ENCODE measurements at regions not wholly inside any gene's neighbourhood (a gene's known extent, or its start where the extent isn't known, plus 50 kb on each side); places are given as distances from the start of the nearest gene placed in this dataset.

DNA sequence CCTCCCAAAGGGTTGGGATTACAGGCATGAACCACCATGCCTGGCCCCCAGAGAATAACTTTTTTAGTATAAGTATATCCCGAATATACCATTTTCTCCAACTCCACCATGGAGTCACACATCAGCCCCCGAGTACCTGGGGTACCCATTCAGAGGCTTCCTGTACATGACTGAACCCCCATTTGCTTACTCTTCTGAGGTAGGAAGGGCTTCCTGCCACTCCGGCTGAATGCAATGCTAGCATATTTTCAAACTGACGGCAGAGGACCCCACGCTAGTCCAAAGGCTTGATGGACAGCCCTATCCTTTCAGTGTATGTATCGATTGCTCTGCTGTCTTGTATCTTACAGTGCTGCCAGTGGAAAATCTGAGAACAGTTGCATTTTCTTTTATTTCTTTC, 220.6 kb upstream of the SH3BP4 start:
- no peak for ATAC-seq
- TF ChIP-seq, protein P1, sequence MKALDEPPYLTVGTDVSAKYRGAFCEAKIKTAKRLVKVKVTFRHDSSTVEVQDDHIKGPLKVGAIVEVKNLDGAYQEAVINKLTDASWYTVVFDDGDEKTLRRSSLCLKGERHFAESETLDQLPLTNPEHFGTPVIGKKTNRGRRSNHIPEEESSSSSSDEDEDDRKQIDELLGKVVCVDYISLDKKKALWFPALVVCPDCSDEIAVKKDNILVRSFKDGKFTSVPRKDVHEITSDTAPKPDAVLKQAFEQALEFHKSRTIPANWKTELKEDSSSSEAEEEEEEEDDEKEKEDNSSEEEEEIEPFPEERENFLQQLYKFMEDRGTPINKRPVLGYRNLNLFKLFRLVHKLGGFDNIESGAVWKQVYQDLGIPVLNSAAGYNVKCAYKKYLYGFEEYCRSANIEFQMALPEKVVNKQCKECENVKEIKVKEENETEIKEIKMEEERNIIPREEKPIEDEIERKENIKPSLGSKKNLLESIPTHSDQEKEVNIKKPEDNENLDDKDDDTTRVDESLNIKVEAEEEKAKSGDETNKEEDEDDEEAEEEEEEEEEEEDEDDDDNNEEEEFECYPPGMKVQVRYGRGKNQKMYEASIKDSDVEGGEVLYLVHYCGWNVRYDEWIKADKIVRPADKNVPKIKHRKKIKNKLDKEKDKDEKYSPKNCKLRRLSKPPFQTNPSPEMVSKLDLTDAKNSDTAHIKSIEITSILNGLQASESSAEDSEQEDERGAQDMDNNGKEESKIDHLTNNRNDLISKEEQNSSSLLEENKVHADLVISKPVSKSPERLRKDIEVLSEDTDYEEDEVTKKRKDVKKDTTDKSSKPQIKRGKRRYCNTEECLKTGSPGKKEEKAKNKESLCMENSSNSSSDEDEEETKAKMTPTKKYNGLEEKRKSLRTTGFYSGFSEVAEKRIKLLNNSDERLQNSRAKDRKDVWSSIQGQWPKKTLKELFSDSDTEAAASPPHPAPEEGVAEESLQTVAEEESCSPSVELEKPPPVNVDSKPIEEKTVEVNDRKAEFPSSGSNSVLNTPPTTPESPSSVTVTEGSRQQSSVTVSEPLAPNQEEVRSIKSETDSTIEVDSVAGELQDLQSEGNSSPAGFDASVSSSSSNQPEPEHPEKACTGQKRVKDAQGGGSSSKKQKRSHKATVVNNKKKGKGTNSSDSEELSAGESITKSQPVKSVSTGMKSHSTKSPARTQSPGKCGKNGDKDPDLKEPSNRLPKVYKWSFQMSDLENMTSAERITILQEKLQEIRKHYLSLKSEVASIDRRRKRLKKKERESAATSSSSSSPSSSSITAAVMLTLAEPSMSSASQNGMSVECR (CRISPR knock-in tag; IDR thresholded peaks at IDR 0.05; ENCODE audit: borderline replicate concordance): no peak
- TF ChIP-seq NFYB (CRISPR knock-in tag; conservative IDR thresholded peaks at IDR 0.05; ENCODE audit: low read depth): no peak
- TF ChIP-seq TCF7 (CRISPR knock-in tag; IDR thresholded peaks at IDR 0.05; ENCODE audit: low read depth): no peak
- TF ChIP-seq SMAD4 (CRISPR knock-in tag; IDR thresholded peaks at IDR 0.05): no peak
- TF ChIP-seq, protein P2, sequence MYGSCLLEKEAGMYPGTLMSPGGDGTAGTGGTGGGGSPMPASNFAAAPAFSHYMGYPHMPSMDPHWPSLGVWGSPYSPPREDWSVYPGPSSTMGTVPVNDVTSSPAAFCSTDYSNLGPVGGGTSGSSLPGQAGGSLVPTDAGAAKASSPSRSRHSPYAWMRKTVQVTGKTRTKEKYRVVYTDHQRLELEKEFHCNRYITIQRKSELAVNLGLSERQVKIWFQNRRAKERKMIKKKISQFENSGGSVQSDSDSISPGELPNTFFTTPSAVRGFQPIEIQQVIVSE (CRISPR knock-in tag; IDR thresholded peaks at IDR 0.05; ENCODE audit: borderline replicate concordance): no peak
- TF ChIP-seq, protein P3, sequence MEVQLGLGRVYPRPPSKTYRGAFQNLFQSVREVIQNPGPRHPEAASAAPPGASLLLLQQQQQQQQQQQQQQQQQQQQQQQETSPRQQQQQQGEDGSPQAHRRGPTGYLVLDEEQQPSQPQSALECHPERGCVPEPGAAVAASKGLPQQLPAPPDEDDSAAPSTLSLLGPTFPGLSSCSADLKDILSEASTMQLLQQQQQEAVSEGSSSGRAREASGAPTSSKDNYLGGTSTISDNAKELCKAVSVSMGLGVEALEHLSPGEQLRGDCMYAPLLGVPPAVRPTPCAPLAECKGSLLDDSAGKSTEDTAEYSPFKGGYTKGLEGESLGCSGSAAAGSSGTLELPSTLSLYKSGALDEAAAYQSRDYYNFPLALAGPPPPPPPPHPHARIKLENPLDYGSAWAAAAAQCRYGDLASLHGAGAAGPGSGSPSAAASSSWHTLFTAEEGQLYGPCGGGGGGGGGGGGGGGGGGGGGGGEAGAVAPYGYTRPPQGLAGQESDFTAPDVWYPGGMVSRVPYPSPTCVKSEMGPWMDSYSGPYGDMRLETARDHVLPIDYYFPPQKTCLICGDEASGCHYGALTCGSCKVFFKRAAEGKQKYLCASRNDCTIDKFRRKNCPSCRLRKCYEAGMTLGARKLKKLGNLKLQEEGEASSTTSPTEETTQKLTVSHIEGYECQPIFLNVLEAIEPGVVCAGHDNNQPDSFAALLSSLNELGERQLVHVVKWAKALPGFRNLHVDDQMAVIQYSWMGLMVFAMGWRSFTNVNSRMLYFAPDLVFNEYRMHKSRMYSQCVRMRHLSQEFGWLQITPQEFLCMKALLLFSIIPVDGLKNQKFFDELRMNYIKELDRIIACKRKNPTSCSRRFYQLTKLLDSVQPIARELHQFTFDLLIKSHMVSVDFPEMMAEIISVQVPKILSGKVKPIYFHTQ (CRISPR knock-in tag; IDR thresholded peaks at IDR 0.05): no peak
- TF ChIP-seq ATF1 (CRISPR knock-in tag; IDR thresholded peaks at IDR 0.05): no peak
- no peak for TF ChIP-seq OVOL2 (CRISPR knock-in tag; IDR thresholded peaks at IDR 0.05; ENCODE audit: borderline replicate concordance)
- no peak for TF ChIP-seq ESRRA (CRISPR knock-in tag; IDR thresholded peaks at IDR 0.05; ENCODE audit: borderline replicate concordance)
- no peak for TF ChIP-seq TP53 (CRISPR knock-in tag; IDR thresholded peaks at IDR 0.05)
- TF ChIP-seq TEAD4 (CRISPR knock-in tag; IDR thresholded peaks at IDR 0.05): no peak
- TF ChIP-seq SOX15 (CRISPR knock-in tag; IDR thresholded peaks at IDR 0.05): no peak
- TF ChIP-seq, protein P4, sequence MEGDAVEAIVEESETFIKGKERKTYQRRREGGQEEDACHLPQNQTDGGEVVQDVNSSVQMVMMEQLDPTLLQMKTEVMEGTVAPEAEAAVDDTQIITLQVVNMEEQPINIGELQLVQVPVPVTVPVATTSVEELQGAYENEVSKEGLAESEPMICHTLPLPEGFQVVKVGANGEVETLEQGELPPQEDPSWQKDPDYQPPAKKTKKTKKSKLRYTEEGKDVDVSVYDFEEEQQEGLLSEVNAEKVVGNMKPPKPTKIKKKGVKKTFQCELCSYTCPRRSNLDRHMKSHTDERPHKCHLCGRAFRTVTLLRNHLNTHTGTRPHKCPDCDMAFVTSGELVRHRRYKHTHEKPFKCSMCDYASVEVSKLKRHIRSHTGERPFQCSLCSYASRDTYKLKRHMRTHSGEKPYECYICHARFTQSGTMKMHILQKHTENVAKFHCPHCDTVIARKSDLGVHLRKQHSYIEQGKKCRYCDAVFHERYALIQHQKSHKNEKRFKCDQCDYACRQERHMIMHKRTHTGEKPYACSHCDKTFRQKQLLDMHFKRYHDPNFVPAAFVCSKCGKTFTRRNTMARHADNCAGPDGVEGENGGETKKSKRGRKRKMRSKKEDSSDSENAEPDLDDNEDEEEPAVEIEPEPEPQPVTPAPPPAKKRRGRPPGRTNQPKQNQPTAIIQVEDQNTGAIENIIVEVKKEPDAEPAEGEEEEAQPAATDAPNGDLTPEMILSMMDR (IDR thresholded peaks at IDR 0.05): no peak
- no peak for TF ChIP-seq ZNF317 (CRISPR knock-in tag; IDR thresholded peaks at IDR 0.05; ENCODE audit: borderline replicate concordance, low read depth)
- TF ChIP-seq, protein P5, sequence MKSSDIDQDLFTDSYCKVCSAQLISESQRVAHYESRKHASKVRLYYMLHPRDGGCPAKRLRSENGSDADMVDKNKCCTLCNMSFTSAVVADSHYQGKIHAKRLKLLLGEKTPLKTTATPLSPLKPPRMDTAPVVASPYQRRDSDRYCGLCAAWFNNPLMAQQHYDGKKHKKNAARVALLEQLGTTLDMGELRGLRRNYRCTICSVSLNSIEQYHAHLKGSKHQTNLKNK (CRISPR knock-in tag; IDR thresholded peaks at IDR 0.05): no peak
- TF ChIP-seq, protein P6, sequence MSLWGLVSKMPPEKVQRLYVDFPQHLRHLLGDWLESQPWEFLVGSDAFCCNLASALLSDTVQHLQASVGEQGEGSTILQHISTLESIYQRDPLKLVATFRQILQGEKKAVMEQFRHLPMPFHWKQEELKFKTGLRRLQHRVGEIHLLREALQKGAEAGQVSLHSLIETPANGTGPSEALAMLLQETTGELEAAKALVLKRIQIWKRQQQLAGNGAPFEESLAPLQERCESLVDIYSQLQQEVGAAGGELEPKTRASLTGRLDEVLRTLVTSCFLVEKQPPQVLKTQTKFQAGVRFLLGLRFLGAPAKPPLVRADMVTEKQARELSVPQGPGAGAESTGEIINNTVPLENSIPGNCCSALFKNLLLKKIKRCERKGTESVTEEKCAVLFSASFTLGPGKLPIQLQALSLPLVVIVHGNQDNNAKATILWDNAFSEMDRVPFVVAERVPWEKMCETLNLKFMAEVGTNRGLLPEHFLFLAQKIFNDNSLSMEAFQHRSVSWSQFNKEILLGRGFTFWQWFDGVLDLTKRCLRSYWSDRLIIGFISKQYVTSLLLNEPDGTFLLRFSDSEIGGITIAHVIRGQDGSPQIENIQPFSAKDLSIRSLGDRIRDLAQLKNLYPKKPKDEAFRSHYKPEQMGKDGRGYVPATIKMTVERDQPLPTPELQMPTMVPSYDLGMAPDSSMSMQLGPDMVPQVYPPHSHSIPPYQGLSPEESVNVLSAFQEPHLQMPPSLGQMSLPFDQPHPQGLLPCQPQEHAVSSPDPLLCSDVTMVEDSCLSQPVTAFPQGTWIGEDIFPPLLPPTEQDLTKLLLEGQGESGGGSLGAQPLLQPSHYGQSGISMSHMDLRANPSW (CRISPR knock-in tag; conservative IDR thresholded peaks at IDR 0.05; ENCODE audit: low read depth): no peak
- TF ChIP-seq MXD4 (CRISPR knock-in tag; IDR thresholded peaks at IDR 0.05; ENCODE audit: borderline replicate concordance): no peak
- TF ChIP-seq, protein P7, sequence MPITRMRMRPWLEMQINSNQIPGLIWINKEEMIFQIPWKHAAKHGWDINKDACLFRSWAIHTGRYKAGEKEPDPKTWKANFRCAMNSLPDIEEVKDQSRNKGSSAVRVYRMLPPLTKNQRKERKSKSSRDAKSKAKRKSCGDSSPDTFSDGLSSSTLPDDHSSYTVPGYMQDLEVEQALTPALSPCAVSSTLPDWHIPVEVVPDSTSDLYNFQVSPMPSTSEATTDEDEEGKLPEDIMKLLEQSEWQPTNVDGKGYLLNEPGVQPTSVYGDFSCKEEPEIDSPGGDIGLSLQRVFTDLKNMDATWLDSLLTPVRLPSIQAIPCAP (CRISPR knock-in tag; IDR thresholded peaks at IDR 0.05): no peak
- no peak for TF ChIP-seq MYBL2 (CRISPR knock-in tag; IDR thresholded peaks at IDR 0.05)
- no peak for TF ChIP-seq NFATC4 (CRISPR knock-in tag; IDR thresholded peaks at IDR 0.05)
- DNase-seq (ENCODE audit: low spot score): no peak
- no peak overlapping the region for H3K4me3 Mint-ChIP-seq
- no peaks in the 10 kb centered on the region; the same call in 1 of the 2 replicates for H3K27me3 Mint-ChIP-seq (ENCODE audit: low read depth)
- ChIA-PET POLR2A (no interaction called here), CTCF (no interaction called here)
- H3K36me3 Mint-ChIP-seq: peaks cover 14% of the 10 kb centered on the region
- H3K9me3 Mint-ChIP-seq: peaks cover 19% of the 10 kb centered on the region
- H3K4me1 Mint-ChIP-seq: peaks cover 3% of the 10 kb centered on the region; the same call in 1 of the 2 replicates
- no peak overlapping the region for H3K27ac Mint-ChIP-seq

Measured in WTC11 (cell line).